ENCODE measurements at regions not wholly inside any gene's neighbourhood (a gene's known extent, or its start where the extent isn't known, plus 50 kb on each side); places are given as distances from the start of the nearest gene placed in this dataset.
"Not testable (repeated sequence)": the region's sequence is repeated elsewhere in the genome, so short reads cannot be mapped to it uniquely, and the experiment has no call there.

DNA sequence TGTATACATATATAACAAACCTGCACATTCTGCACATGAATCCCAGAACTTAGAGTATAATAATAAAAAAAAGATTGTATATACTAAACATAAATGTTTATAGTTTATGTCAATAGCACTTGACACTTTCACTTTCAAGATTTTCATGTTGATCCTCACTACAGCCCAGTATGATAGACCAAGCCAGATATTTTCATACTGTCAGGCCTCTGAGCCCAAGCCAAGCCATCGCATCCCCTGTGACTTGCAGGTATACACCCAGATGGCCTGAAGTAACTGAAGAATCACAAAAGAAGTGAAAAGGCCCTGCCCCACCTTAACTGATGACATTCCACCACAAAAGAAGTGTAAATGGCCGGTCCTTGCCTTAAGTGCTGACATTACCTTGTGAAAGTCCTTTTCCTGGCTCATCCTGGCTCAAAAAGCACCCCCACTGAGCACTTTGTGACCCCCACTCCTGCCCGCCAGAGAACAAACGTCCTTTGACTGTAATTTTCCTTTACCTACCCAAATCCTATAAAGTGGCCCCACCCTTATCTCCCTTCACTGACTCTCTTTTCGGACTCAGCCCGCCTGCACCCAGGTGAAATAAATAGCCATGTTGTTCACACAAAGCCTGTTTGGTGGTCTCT lies 555.5 kb upstream of the ADGRL2 start:
- TF ChIP-seq, protein P1, sequence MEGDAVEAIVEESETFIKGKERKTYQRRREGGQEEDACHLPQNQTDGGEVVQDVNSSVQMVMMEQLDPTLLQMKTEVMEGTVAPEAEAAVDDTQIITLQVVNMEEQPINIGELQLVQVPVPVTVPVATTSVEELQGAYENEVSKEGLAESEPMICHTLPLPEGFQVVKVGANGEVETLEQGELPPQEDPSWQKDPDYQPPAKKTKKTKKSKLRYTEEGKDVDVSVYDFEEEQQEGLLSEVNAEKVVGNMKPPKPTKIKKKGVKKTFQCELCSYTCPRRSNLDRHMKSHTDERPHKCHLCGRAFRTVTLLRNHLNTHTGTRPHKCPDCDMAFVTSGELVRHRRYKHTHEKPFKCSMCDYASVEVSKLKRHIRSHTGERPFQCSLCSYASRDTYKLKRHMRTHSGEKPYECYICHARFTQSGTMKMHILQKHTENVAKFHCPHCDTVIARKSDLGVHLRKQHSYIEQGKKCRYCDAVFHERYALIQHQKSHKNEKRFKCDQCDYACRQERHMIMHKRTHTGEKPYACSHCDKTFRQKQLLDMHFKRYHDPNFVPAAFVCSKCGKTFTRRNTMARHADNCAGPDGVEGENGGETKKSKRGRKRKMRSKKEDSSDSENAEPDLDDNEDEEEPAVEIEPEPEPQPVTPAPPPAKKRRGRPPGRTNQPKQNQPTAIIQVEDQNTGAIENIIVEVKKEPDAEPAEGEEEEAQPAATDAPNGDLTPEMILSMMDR (IDR thresholded peaks at IDR 0.05), result not testable (repeated sequence)
- not testable (repeated sequence) for TF ChIP-seq POLR2AphosphoS5 (IDR thresholded peaks at IDR 0.05; ENCODE audit: low read depth, low read length)

All from Panc1 (cell line).